ENCODE measurements at regions not wholly inside any gene's neighbourhood (a gene's known extent, or its start where the extent isn't known, plus 50 kb on each side); places are given as distances from the start of the nearest gene placed in this dataset.

GRCh38 chrX:15043538-15043937 is 170.3 kb downstream of the MOSPD2 start:
- Mint-ChIP-seq H3K27ac (no peak overlapping the region), H3K9me3 (peaks cover 27% of the 10 kb centered on the region), H3K36me3 (ENCODE audit: low read depth) (no peaks in the 10 kb centered on the region), H3K27me3 (ENCODE audit: low read depth, poor library complexity) (no peaks in the 10 kb centered on the region), H3K4me1 (no peaks in the 10 kb centered on the region), H3K4me3 (no peak overlapping the region)
- DNase-seq, result no peak
- TF ChIP-seq CTCF (IDR thresholded peaks at IDR 0.05), result no peak

- H3K36me3 Mint-ChIP-seq (ENCODE audit: low read depth), result no peaks in the 10 kb centered on the region
- H3K4me3 Mint-ChIP-seq, result no peak overlapping the region
- TF ChIP-seq CTCF (IDR thresholded peaks at IDR 0.05), result no peak
- H3K27me3 Mint-ChIP-seq (ENCODE audit: low read depth, poor library complexity), result peaks cover 4% of the 10 kb centered on the region
- H3K27ac Mint-ChIP-seq, result no peak overlapping the region
- H3K9me3 Mint-ChIP-seq, result peaks cover 28% of the 10 kb centered on the region
- no peak for DNase-seq
- H3K4me1 Mint-ChIP-seq, result no peaks in the 10 kb centered on the region
Measured at GRCh38 chrX:15033917-15034316, 160.7 kb downstream of the MOSPD2 start.

GRCh38 chrX:15017491-15017890 is 144.3 kb downstream of the MOSPD2 start:
- no peak for TF ChIP-seq CTCF (IDR thresholded peaks at IDR 0.05)
- no peak for DNase-seq
- Mint-ChIP-seq H3K36me3 (ENCODE audit: low read depth) (no peaks in the 10 kb centered on the region), H3K9me3 (peaks cover 12% of the 10 kb centered on the region), H3K4me1 (no peaks in the 10 kb centered on the region), H3K4me3 (no peak overlapping the region), H3K27ac (no peak overlapping the region), H3K27me3 (ENCODE audit: low read depth, poor library complexity) (no peaks in the 10 kb centered on the region)

GRCh38 chrX:15016051-15016450 is 142.8 kb downstream of the MOSPD2 start:
- TF ChIP-seq CTCF (IDR thresholded peaks at IDR 0.05), result no peak
- no peak overlapping the region for H3K27ac Mint-ChIP-seq
- no peak for DNase-seq
- no peak overlapping the region for H3K4me3 Mint-ChIP-seq
- H3K4me1 Mint-ChIP-seq, result no peaks in the 10 kb centered on the region
- H3K27me3 Mint-ChIP-seq (ENCODE audit: low read depth, poor library complexity), result no peaks in the 10 kb centered on the region
- H3K36me3 Mint-ChIP-seq (ENCODE audit: low read depth), result no peaks in the 10 kb centered on the region
- H3K9me3 Mint-ChIP-seq, result peaks cover 10% of the 10 kb centered on the region

- H3K4me1 Mint-ChIP-seq, result no peaks in the 10 kb centered on the region
- H3K9me3 Mint-ChIP-seq, result peaks cover 9% of the 10 kb centered on the region
- no peaks in the 10 kb centered on the region for H3K36me3 Mint-ChIP-seq (ENCODE audit: low read depth)
- no peaks in the 10 kb centered on the region for H3K27me3 Mint-ChIP-seq (ENCODE audit: low read depth, poor library complexity)
- no peak for DNase-seq
- H3K27ac Mint-ChIP-seq, result no peak overlapping the region
- no peak for TF ChIP-seq CTCF (IDR thresholded peaks at IDR 0.05)
- H3K4me3 Mint-ChIP-seq, result no peak overlapping the region
Measured at GRCh38 chrX:15014281-15014680, 141.1 kb downstream of the MOSPD2 start.

GRCh38 chrX:15013461-15013860 is 140.2 kb downstream of the MOSPD2 start:
- Mint-ChIP-seq H3K9me3 (peaks cover 12% of the 10 kb centered on the region), H3K4me1 (no peaks in the 10 kb centered on the region), H3K27ac (no peak overlapping the region), H3K4me3 (no peak overlapping the region), H3K36me3 (ENCODE audit: low read depth) (no peaks in the 10 kb centered on the region), H3K27me3 (ENCODE audit: low read depth, poor library complexity) (no peaks in the 10 kb centered on the region)
- TF ChIP-seq CTCF (IDR thresholded peaks at IDR 0.05), result no peak
- no peak for DNase-seq
